Thoracic aorta (tissue), 2 donors: ENCODE measurements at regions not wholly inside any gene's neighbourhood (a gene's known extent, or its start where the extent isn't known, plus 50 kb on each side); places are given as distances from the start of the nearest gene placed in this dataset.

ENCODE experiments used
- ATAC-seq: fragments of 150-250 bp; one replicate; pipeline ENCODE4 v1.8.0; 2017; ENCODE audit warnings: low read depth; ENCODE audit not compliant: insufficient number of reproducible peaks, low FRiP score
- DNase-seq: peaks from one replicate; pipeline ENCODE4 v3.0.0-alpha.2; 2020; ENCODE audit warnings: low spot score
- H3K27ac ChIP-seq, 2 donors: fragments of 200-600 bp; sonication (generic); 1 replicate in 1 of 2; 2 replicates in 1 of 2; pipeline ENCODE4 v1.5.1; 2016; ENCODE audit warnings: mild to moderate bottlenecking in 2 of 2, moderate library complexity in 2 of 2
- H3K27me3 ChIP-seq: fragments of 200-600 bp; sonication (generic); replicated peaks from 2 replicates; pipeline ENCODE4 v1.6.0; 2016; ENCODE audit warnings: mild to moderate bottlenecking; ENCODE audit not compliant: insufficient read depth
- H3K36me3 ChIP-seq: fragments of 200-600 bp; sonication (generic); one replicate; pipeline ENCODE4 v1.5.1; 2016
- H3K4me1 ChIP-seq, 2 donors: fragments of 200-600 bp; sonication (generic); 1 replicate in 1 of 2; 2 replicates in 1 of 2; pipeline versions ENCODE4 v1.5.1 to v1.6.0; 2016; ENCODE audit warnings: low read depth in 2 of 2, mild to moderate bottlenecking in 1 of 2; ENCODE audit not compliant: control insufficient read depth in 1 of 2
- H3K4me3 ChIP-seq: fragments of 200-600 bp; sonication (generic); 2 replicates; pipeline ENCODE4 v1.5.1; 2016; ENCODE audit warnings: mild to moderate bottlenecking
- H3K9me3 ChIP-seq: fragments of 200-600 bp; sonication (generic); 2 replicates; pipeline ENCODE4 v1.5.1; 2016
- TF ChIP-seq, protein P1 (sequence below): fragments of 200-600 bp; sonication (generic); IDR thresholded peaks from one replicate; pipeline ENCODE4 v1.5.1; 2019; ENCODE audit warnings: antibody characterized with exemption

DNA sequence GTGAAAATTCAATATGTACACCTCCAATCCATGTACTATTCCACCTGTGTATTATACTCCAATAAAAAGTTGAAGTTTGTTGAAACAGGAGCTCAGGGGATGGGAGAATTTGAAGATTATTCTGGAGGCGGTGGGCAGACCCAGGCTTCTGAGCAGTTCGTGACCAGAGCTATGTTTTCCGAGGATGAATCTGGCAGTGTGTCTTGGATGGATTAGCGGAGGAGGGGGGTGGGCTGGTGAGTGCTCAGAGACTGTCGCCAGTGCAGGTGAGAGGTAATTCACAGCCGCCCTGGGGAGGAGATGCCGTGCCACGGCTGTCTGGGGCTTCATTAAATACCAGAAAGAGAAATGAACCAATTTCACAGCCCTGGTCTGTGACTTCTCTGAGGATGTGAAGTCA lies 283.0 kb upstream of the RTL1 start:
- no peaks in the 10 kb centered on the region for H3K9me3 ChIP-seq
- H3K4me3 ChIP-seq: no peak overlapping the region
- no peak for ATAC-seq
- H3K36me3 ChIP-seq: no peaks in the 10 kb centered on the region
- no peak overlapping the region for H3K27ac ChIP-seq
- no peaks in the 10 kb centered on the region for H3K27me3 ChIP-seq
- no peak for DNase-seq
- no peaks in the 10 kb centered on the region for H3K4me1 ChIP-seq
- TF ChIP-seq, protein P1, sequence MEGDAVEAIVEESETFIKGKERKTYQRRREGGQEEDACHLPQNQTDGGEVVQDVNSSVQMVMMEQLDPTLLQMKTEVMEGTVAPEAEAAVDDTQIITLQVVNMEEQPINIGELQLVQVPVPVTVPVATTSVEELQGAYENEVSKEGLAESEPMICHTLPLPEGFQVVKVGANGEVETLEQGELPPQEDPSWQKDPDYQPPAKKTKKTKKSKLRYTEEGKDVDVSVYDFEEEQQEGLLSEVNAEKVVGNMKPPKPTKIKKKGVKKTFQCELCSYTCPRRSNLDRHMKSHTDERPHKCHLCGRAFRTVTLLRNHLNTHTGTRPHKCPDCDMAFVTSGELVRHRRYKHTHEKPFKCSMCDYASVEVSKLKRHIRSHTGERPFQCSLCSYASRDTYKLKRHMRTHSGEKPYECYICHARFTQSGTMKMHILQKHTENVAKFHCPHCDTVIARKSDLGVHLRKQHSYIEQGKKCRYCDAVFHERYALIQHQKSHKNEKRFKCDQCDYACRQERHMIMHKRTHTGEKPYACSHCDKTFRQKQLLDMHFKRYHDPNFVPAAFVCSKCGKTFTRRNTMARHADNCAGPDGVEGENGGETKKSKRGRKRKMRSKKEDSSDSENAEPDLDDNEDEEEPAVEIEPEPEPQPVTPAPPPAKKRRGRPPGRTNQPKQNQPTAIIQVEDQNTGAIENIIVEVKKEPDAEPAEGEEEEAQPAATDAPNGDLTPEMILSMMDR: no peak

DNA sequence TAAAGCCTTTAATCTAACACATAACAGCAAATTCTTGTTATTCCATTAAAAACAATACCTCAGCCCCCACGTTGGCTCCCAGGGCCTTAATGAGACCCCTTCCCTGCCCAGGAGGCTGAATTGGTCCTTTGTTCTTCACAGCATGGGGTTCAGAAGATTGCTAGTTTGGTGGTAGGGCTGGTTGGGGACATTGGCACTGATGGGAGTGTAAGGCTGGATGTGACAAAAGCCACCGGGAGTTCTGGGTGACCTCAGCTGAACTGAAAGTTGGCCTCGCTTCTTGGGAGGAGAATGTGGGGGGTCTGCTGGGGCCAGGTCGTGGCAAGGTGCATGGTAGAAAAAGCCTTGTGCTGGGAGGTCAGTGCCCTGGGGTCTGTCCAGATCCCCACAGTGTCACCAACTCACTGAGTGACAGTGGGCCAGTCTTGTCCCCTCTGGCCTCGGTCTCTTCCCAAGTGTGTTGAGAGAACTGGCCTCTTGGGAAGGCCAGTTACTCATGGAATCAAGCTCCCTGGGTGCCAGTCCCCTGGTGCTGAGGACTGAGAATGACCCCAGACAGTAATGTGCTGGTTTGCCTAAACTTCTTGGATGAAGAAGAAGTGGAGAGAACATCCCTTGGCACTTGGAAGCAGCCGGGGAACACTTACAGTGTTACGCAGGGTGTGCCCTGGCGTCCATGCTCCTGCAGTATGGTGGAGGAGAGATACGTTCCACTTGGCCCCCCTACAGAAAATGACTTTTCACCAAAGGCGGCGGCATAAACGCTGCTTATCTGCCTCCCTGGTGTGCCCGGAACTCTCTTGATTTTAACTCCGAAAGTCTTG lies 283.7 kb upstream of the RTL1 start:
- DNase-seq (no peak), ATAC-seq (no peak)
- H3K27ac ChIP-seq: no peak overlapping the region
- H3K9me3 ChIP-seq: no peaks in the 10 kb centered on the region
- H3K27me3 ChIP-seq: no peaks in the 10 kb centered on the region
- no peaks in the 10 kb centered on the region for H3K4me1 ChIP-seq
- H3K36me3 ChIP-seq: no peaks in the 10 kb centered on the region
- TF ChIP-seq, protein P1: no peak
- H3K4me3 ChIP-seq: no peak overlapping the region

DNA sequence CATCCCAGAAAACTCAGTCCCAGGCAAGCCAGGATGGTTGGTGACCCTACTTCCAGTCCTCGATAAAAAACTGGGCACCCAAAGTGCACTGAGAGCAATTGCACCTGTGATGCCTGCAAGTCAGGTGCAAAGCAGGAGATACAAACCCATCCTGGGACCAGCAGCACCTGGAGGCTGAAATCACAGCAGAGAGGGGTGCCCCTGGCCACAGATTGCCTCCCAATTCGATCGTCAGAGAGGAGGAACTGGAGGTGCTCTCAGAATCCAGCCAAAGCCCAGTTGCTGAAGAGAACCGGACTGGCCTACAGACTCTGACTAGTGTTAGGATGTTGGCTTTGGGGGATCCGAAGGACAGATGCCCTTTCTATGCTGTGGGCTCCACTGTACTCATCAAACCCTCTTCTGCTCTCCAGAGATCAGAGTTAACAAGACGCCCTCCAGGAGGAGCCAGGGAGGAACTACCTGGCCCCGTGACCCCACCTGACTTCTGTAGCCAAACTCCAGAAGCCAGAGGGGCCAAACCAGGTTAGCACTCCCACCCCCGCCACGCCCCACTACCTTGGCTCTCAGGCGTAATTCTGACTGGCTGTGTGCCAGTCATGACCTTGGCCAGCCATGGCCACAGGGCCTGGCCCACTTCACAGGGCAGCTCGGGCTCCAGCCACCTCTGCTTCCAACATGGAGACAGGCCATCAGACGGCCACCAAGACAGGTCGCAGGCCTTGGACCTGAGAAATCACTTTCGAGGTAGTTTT lies 284.5 kb upstream of the RTL1 start:
- Histone ChIP-seq H3K27ac (no peak overlapping the region), H3K9me3 (no peaks in the 10 kb centered on the region), H3K27me3 (no peaks in the 10 kb centered on the region), H3K4me3 (no peak overlapping the region), H3K4me1 (no peaks in the 10 kb centered on the region), H3K36me3 (no peaks in the 10 kb centered on the region)
- TF ChIP-seq, protein P1: no peak
- ATAC-seq: no peak
- no peak for DNase-seq

DNA sequence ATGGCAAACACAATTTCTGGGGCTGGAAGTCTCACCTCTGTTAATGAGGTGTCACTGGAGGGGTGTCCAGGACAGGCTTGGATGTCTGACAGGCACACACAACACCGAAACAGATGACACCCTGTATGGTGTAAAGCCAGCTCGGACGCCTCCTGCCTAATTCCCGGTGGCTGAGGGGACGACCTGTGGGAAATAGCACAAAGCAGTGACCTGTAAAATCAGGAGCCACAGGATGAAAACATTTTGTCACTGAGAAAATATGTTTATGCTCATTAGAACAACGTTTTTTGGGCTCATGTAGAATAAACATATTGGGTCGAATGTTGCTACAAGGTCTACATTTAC lies 285.0 kb upstream of the RTL1 start:
- Histone ChIP-seq H3K4me3 (no peak overlapping the region), H3K4me1 (no peaks in the 10 kb centered on the region), H3K36me3 (no peaks in the 10 kb centered on the region), H3K27ac (no peak overlapping the region), H3K27me3 (no peaks in the 10 kb centered on the region), H3K9me3 (no peaks in the 10 kb centered on the region)
- ATAC-seq: no peak
- TF ChIP-seq, protein P1: no peak
- no peak for DNase-seq

DNA sequence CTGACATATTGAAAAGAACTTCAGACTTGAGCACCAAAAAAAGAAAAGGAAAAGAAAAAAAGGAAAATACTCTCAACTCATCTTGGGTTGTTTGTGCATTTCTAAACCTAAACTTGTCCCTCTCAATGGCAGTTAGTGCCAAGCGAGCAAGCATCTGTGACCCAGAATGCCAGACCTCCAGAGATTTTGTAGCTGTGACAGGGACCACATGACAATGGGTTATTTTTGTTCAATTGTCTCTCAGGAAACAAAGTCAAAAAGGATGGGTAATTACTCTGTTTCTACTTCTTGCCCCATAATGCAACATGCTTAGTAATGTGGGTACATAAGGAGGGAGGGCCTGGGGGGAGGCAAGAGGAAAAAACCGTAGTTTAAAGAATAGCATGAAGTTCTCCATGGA lies 285.7 kb upstream of the RTL1 start:
- Histone ChIP-seq H3K9me3 (no peaks in the 10 kb centered on the region), H3K4me1 (no peaks in the 10 kb centered on the region), H3K27ac (no peak overlapping the region), H3K36me3 (no peaks in the 10 kb centered on the region), H3K27me3 (no peaks in the 10 kb centered on the region), H3K4me3 (no peak overlapping the region)
- ATAC-seq (no peak), DNase-seq (no peak)
- TF ChIP-seq, protein P1: no peak
